ENCODE measurements at regions not wholly inside any gene's neighbourhood (a gene's known extent, or its start where the extent isn't known, plus 50 kb on each side); places are given as distances from the start of the nearest gene placed in this dataset.

DNA sequence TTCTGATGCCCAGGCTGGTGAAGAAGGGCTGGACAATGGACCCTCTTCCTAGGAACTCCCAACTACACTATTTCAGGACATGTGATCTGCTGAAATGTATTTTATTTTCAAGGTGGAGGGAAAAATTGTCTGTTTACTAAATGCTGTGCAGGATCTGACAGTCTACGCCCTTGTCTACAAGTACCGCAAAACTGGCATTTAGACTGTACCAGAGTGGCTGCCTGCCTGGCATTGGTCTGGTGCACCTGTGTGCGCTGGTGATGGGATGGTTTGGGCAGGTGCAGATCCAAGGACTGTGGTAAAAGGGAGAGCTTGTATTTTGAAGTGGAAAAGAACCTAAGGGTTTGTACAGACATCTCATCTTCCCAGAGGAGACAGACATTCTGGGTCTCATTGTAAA, 79.7 kb downstream of the AIPL1 start (continued):
- TF ChIP-seq ATF2 (tag by site-specific recombination; IDR thresholded peaks at IDR 0.05; ENCODE audit: low read depth) (no peak), ZNF654 (tag by site-specific recombination; IDR thresholded peaks at IDR 0.05; ENCODE audit: low read depth) (no peak), EGR2 (tag by site-specific recombination; IDR thresholded peaks at IDR 0.05; ENCODE audit: low read depth) (no peak), PRDM1 (tag by site-specific recombination; IDR thresholded peaks at IDR 0.05) (no peak), ZNF398 (tag by site-specific recombination; IDR thresholded peaks at IDR 0.05) (no peak)
- TF ChIP-seq, protein P1, sequence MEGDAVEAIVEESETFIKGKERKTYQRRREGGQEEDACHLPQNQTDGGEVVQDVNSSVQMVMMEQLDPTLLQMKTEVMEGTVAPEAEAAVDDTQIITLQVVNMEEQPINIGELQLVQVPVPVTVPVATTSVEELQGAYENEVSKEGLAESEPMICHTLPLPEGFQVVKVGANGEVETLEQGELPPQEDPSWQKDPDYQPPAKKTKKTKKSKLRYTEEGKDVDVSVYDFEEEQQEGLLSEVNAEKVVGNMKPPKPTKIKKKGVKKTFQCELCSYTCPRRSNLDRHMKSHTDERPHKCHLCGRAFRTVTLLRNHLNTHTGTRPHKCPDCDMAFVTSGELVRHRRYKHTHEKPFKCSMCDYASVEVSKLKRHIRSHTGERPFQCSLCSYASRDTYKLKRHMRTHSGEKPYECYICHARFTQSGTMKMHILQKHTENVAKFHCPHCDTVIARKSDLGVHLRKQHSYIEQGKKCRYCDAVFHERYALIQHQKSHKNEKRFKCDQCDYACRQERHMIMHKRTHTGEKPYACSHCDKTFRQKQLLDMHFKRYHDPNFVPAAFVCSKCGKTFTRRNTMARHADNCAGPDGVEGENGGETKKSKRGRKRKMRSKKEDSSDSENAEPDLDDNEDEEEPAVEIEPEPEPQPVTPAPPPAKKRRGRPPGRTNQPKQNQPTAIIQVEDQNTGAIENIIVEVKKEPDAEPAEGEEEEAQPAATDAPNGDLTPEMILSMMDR (tag by site-specific recombination; IDR thresholded peaks at IDR 0.05) = no peak

- Histone ChIP-seq H3K36me3 (ENCODE audit: control insufficient read depth in 2 of 2, insufficient read depth in 1 of 2, low read length in 2 of 2) (no peaks in the 10 kb centered on the region), H3K4me3 (ENCODE audit: low read depth, low read length) (no peak overlapping the region), H3K9me3 (ENCODE audit: control insufficient read depth, insufficient read depth, low read depth, low read length) (no peaks in the 10 kb centered on the region), H3K27ac (ENCODE audit: extremely low read depth, low read depth, low read length) (no peak overlapping the region), H3K4me1 (ENCODE audit: control insufficient read depth, insufficient read depth, low read length) (no peaks in the 10 kb centered on the region)
- CTCF ChIA-PET = interaction anchor here (0.6 kb wide), 2 partner anchors 10 to 760 kb away, joined by 3 read pairs; no protein-coding TSS in a partner anchor
- POLR2A ChIA-PET = no interaction called here
- TF ChIP-seq, protein P2, sequence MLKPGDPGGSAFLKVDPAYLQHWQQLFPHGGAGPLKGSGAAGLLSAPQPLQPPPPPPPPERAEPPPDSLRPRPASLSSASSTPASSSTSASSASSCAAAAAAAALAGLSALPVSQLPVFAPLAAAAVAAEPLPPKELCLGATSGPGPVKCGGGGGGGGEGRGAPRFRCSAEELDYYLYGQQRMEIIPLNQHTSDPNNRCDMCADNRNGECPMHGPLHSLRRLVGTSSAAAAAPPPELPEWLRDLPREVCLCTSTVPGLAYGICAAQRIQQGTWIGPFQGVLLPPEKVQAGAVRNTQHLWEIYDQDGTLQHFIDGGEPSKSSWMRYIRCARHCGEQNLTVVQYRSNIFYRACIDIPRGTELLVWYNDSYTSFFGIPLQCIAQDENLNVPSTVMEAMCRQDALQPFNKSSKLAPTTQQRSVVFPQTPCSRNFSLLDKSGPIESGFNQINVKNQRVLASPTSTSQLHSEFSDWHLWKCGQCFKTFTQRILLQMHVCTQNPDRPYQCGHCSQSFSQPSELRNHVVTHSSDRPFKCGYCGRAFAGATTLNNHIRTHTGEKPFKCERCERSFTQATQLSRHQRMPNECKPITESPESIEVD (tag by site-specific recombination; IDR thresholded peaks at IDR 0.05) = no peak
- TF ChIP-seq ZFP37 (tag by site-specific recombination; IDR thresholded peaks at IDR 0.05) = no peak
- no peak for TF ChIP-seq ZNF548 (tag by site-specific recombination; IDR thresholded peaks at IDR 0.05)
- TF ChIP-seq ZBTB26 (tag by site-specific recombination; optimal IDR thresholded peaks at IDR 0.05) = no peak
- no peak for TF ChIP-seq ZNF274 (IDR thresholded peaks at IDR 0.05; ENCODE audit: low read length)
- no peak for TF ChIP-seq ZNF274 (tag by site-specific recombination; IDR thresholded peaks at IDR 0.05; ENCODE audit: borderline replicate concordance)
- no peak for TF ChIP-seq ZNF311 (tag by site-specific recombination; IDR thresholded peaks at IDR 0.05; ENCODE audit: borderline replicate concordance)
- TF ChIP-seq, protein P3, sequence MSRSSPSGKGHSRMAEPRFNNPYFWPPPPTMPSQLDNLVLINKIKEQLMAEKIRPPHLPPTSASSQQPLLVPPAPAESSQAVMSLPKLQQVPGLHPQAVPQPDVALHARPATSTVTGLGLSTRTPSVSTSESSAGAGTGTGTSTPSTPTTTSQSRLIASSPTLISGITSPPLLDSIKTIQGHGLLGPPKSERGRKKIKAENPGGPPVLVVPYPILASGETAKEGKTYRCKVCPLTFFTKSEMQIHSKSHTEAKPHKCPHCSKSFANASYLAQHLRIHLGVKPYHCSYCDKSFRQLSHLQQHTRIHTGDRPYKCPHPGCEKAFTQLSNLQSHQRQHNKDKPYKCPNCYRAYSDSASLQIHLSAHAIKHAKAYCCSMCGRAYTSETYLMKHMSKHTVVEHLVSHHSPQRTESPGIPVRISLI (tag by site-specific recombination; IDR thresholded peaks at IDR 0.05) = no peak
- no peak for TF ChIP-seq HOXA7 (CRISPR knock-in tag; IDR thresholded peaks at IDR 0.05; ENCODE audit: borderline replicate concordance)
- TF ChIP-seq, protein P4, sequence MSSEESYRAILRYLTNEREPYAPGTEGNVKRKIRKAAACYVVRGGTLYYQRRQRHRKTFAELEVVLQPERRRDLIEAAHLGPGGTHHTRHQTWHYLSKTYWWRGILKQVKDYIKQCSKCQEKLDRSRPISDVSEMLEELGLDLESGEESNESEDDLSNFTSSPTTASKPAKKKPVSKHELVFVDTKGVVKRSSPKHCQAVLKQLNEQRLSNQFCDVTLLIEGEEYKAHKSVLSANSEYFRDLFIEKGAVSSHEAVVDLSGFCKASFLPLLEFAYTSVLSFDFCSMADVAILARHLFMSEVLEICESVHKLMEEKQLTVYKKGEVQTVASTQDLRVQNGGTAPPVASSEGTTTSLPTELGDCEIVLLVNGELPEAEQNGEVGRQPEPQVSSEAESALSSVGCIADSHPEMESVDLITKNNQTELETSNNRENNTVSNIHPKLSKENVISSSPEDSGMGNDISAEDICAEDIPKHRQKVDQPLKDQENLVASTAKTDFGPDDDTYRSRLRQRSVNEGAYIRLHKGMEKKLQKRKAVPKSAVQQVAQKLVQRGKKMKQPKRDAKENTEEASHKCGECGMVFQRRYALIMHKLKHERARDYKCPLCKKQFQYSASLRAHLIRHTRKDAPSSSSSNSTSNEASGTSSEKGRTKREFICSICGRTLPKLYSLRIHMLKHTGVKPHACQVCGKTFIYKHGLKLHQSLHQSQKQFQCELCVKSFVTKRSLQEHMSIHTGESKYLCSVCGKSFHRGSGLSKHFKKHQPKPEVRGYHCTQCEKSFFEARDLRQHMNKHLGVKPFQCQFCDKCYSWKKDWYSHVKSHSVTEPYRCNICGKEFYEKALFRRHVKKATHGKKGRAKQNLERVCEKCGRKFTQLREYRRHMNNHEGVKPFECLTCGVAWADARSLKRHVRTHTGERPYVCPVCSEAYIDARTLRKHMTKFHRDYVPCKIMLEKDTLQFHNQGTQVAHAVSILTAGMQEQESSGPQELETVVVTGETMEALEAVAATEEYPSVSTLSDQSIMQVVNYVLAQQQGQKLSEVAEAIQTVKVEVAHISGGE (tag by site-specific recombination; conservative IDR thresholded peaks at IDR 0.05; ENCODE audit: low read depth) = no peak
- TF ChIP-seq, protein P5, sequence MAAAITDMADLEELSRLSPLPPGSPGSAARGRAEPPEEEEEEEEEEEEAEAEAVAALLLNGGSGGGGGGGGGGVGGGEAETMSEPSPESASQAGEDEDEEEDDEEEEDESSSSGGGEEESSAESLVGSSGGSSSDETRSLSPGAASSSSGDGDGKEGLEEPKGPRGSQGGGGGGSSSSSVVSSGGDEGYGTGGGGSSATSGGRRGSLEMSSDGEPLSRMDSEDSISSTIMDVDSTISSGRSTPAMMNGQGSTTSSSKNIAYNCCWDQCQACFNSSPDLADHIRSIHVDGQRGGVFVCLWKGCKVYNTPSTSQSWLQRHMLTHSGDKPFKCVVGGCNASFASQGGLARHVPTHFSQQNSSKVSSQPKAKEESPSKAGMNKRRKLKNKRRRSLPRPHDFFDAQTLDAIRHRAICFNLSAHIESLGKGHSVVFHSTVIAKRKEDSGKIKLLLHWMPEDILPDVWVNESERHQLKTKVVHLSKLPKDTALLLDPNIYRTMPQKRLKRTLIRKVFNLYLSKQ (tag by site-specific recombination; IDR thresholded peaks at IDR 0.05; ENCODE audit: borderline replicate concordance) = no peak
- no peak for TF ChIP-seq ZNF596 (tag by site-specific recombination; IDR thresholded peaks at IDR 0.05)
- TF ChIP-seq ZNF521 (tag by site-specific recombination; IDR thresholded peaks at IDR 0.05) = no peak
- TF ChIP-seq ZNF560 (tag by site-specific recombination; IDR thresholded peaks at IDR 0.05; ENCODE audit: borderline replicate concordance) = no peak
- TF ChIP-seq ZNF658 (tag by site-specific recombination; IDR thresholded peaks at IDR 0.05) = no peak
Measured at GRCh38 chr17:6352801-6353560, 81.9 kb downstream of the AIPL1 start.
